ENCODE measurements at regions not wholly inside any gene's neighbourhood (a gene's known extent, or its start where the extent isn't known, plus 50 kb on each side); places are given as distances from the start of the nearest gene placed in this dataset.

- Histone ChIP-seq H3K36me3 (no peaks in the 10 kb centered on the region), H3K9me3 (no peaks in the 10 kb centered on the region), H3K27ac (no peak overlapping the region), H3K4me3 (no peak overlapping the region), H3K27me3 (no peaks in the 10 kb centered on the region), H3K4me1 (ENCODE audit: insufficient read depth) (no peaks in the 10 kb centered on the region)
- TF ChIP-seq EP300 (IDR thresholded peaks at IDR 0.05) (no peak), POLR2A (IDR thresholded peaks at IDR 0.05) (no peak), CTCF (IDR thresholded peaks at IDR 0.05) (no peak)
- DNase-seq = no peak
- intact Hi-C loops (cut with DNase I) = no loop called here
Measured at GRCh38 chr10:64484811-64485330, 963.7 kb downstream of the REEP3 start.

GRCh38 chr10:64486149-64486548, 964.9 kb downstream of the REEP3 start:
- Histone ChIP-seq H3K36me3 (no peaks in the 10 kb centered on the region), H3K9me3 (no peaks in the 10 kb centered on the region), H3K27me3 (no peaks in the 10 kb centered on the region), H3K27ac (no peak overlapping the region), H3K4me1 (ENCODE audit: insufficient read depth) (no peaks in the 10 kb centered on the region), H3K4me3 (no peak overlapping the region)
- intact Hi-C loops (cut with DNase I) = no loop called here
- TF ChIP-seq CTCF (IDR thresholded peaks at IDR 0.05) (no peak), POLR2A (IDR thresholded peaks at IDR 0.05) (no peak), EP300 (IDR thresholded peaks at IDR 0.05) (no peak)
- DNase-seq = no peak
- 50 to 64% (median 56%) methylated on average over 2 of the region's 2 CpGs for WGBS, 3 donors

DNA sequence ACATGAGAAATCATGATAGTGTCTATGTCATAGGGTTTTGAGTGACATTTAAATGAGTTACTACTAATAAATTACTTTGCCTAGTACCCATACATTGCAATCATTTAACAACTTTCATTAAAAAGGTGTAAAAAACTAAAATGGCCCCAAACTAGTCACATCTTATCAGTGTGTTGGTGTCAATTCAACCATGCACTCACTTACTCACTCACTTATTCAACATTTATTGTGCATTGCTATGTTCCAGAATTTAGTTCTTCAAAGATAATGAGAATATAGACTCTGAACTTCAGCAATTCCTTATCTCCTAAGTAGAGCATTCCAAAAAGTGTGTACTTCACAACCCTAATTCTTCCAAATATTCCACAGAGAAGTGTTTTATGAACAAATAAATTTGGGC, 965.7 kb downstream of the REEP3 start:
- no peak overlapping the region for H3K4me3 ChIP-seq
- intact Hi-C loops (cut with DNase I) = no loop called here
- no peaks in the 10 kb centered on the region for H3K4me1 ChIP-seq (ENCODE audit: insufficient read depth)
- no peak overlapping the region for H3K27ac ChIP-seq
- no peak for DNase-seq
- TF ChIP-seq EP300 (IDR thresholded peaks at IDR 0.05) (no peak), POLR2A (IDR thresholded peaks at IDR 0.05) (no peak), CTCF (IDR thresholded peaks at IDR 0.05) (no peak)
- H3K36me3 ChIP-seq = no peaks in the 10 kb centered on the region
- H3K9me3 ChIP-seq = no peaks in the 10 kb centered on the region
- H3K27me3 ChIP-seq = no peaks in the 10 kb centered on the region

GRCh38 chr10:64494901-64495300, 973.7 kb downstream of the REEP3 start:
- Histone ChIP-seq H3K27ac (no peak overlapping the region), H3K4me1 (ENCODE audit: insufficient read depth) (no peaks in the 10 kb centered on the region), H3K27me3 (no peaks in the 10 kb centered on the region), H3K9me3 (no peaks in the 10 kb centered on the region), H3K4me3 (no peak overlapping the region), H3K36me3 (no peaks in the 10 kb centered on the region)
- no peak for DNase-seq
- TF ChIP-seq POLR2A (IDR thresholded peaks at IDR 0.05) (no peak), EP300 (IDR thresholded peaks at IDR 0.05) (no peak), CTCF (IDR thresholded peaks at IDR 0.05) (no peak)
- intact Hi-C loops (cut with DNase I) = no loop called here

DNA sequence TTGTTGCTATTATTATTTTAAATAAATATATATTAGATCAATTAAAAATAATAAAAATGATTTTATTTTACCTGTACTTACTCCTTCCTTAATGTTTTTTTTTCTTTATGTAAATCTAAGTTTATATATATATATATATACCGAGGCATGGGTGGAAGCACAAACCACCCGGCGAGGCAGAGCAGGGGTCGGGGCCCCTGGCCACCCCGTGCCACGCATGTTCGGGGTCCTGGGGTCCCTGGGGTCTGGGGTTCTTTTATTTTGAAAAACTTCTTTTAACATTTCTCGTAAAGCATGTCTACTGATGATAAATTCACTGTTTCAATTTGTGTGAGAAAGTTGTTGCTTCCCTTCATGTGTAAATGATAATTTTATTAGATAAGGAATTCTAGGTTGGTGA, 976.1 kb downstream of the REEP3 start:
- WGBS, 3 donors = 91 to 93% (median 93%) methylated on average over 8 of the region's 8 CpGs
- no peak overlapping the region for H3K27ac ChIP-seq
- DNase-seq = no peak
- H3K4me1 ChIP-seq (ENCODE audit: insufficient read depth) = no peaks in the 10 kb centered on the region
- no peak overlapping the region for H3K4me3 ChIP-seq
- TF ChIP-seq POLR2A (IDR thresholded peaks at IDR 0.05) = no peak
- no peak for TF ChIP-seq CTCF (IDR thresholded peaks at IDR 0.05)
- no peak for TF ChIP-seq EP300 (IDR thresholded peaks at IDR 0.05)
- no peaks in the 10 kb centered on the region for H3K27me3 ChIP-seq
- intact Hi-C loops (cut with DNase I) = no loop called here
- no peaks in the 10 kb centered on the region for H3K36me3 ChIP-seq
- H3K9me3 ChIP-seq = no peaks in the 10 kb centered on the region
